HG02870 (cell line): ENCODE measurements at regions not wholly inside any gene's neighbourhood (a gene's known extent, or its start where the extent isn't known, plus 50 kb on each side); places are given as distances from the start of the nearest gene placed in this dataset.

Experiments used
- ATAC-seq: cut with Tn5 transposase; IDR thresholded peaks from one replicate; pipeline ENCODE4 v1.9.1; 2021; ENCODE audit warnings: mild to moderate bottlenecking, moderate library complexity; ENCODE audit not compliant: unreplicated experiment

GRCh38 chr5:28214292-28214691 is 1175.9 kb upstream of the CDH9 start:
- ATAC-seq, result no peak

DNA sequence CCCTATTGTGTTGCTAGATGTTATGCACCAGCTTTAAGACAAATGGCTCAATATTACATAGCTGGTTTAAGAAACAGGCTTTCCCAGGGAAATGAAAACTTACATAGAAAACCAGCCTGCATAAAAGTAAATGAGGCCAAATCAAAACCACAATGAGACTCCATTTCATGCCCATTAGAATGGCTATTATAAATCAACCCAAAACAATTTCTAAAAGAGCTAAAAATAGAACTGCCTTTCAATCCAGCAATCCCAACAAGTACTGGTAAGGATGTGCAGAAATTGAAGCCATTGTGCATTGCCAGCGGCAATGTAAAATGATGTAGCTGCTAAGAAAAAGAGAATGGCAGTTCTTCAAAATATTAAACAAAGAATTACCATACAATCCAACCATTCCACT is 1170.0 kb upstream of the CDH9 start:
- ATAC-seq, result no peak

- no peak for ATAC-seq
Measured at GRCh38 chr5:28190011-28190410, 1151.6 kb upstream of the CDH9 start.

DNA sequence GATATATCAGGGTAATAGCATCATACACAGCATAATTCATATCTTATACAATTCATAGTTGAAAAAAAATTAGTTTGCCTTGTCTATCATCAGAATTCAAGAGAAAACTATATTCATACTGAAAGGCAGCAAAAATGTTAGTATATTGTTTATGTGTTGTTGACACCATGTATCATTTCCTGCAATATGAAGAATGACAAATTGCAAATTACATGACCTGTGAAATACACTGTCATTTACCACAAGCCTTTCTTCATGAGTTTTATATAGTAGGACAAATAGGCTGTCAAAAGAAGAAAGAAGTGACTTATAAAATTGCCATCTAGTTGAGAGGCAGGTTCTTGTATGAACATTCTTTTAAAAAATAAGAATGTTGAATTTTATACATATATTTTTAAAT is 1136.3 kb upstream of the CDH9 start:
- no peak for ATAC-seq

DNA sequence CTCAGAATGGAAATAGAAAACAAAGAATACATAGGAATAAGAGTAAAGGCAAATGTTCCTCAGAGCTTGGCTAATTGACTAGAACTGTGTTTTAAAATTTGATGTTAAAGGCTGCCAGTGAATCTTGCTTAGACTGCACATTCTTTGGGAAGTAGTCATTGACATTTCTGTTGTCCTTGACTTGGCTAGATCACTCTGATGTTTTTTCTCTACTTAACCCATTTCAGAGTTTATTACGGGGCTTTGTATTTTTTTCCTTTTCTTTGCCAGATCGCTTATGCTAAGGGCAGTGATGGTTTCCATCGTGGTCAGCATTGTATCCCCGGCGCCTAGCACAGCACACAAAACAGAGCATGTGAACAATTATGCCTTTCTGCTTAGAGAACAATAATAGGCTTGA is 1126.7 kb upstream of the CDH9 start:
- ATAC-seq, result no peak

DNA sequence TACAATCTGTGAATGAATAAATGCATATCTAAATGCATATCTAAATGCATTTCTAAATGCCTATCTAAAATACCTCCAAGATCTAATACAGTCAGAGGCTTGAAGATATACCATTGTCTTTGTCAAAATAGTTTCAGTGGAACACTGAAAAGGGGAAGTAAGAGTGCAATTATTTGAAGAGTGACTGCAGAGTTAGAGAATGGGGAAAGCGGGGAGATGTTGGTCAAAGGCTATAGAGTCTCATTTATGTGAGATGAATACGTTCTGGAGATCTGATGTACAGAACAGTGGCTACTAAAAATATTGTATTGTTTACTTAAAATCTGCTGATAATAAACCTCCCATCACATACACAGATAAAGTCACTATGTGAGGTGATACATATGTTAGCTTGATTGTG is 1126.2 kb upstream of the CDH9 start:
- ATAC-seq, result no peak

DNA sequence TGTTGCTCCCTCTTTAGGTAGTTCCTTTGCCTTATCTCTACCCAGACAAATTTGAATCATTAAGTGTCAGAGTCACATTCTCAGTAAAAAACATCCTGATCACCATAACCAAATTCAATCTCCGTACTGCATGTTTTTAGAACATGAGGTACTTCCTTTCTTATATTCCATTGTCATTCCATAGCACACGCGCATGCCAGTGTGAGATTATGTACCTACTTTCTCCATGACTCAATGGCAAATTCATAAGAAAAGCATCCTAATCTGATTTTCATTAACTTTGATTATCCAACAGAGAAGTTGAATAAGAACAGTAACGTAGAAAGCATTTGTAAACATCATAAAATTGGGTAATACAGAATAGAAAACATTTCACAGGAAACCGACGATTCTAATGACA is 1118.6 kb upstream of the CDH9 start:
- no peak for ATAC-seq

- no peak for ATAC-seq
Measured at GRCh38 chr5:28143519-28143918, 1105.1 kb upstream of the CDH9 start.

GRCh38 chr5:28132151-28132550 is 1093.8 kb upstream of the CDH9 start:
- no peak for ATAC-seq

DNA sequence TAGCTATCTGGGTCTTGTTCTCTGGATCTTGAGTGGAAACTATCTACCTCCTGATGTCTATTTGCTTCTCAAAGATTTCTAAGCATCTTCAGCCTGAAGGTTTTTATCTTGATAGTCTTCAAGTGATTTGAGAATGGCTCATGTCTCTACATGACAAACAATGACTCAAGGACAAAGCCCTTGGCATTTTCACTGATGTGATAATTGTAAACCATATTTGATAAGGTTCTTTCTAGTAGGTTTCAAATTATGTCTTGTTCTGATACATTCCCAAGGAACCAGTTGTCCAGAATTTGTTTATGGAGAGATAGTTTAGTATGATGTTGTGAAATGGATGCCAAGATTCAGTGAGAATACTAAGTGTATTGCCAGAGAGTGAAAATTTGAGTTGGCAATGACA is 1079.3 kb upstream of the CDH9 start:
- no peak for ATAC-seq

GRCh38 chr5:28117273-28117672 is 1078.9 kb upstream of the CDH9 start:
- no peak for ATAC-seq

DNA sequence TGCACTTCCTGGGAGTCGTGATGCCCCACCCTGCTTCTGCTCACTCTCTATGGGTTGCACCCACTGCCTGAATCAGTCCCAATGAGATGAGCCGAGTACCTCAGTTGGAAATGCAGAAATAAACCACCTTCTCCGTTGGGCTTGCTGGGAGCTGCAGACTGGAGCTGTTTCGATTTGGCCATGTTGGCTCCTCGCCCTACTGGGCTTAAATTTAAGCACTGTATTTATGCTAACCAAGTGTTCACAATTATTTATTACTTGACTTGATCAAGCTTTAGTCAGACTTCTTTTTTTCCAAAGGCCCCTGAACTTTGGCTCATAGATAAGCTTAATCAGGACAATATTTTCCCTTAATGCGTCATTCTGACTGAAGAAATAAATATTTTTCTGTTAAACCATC is 1072.4 kb upstream of the CDH9 start:
- ATAC-seq, result no peak

- ATAC-seq, result no peak
Measured at GRCh38 chr5:28104080-28104479, 1065.7 kb upstream of the CDH9 start.

DNA sequence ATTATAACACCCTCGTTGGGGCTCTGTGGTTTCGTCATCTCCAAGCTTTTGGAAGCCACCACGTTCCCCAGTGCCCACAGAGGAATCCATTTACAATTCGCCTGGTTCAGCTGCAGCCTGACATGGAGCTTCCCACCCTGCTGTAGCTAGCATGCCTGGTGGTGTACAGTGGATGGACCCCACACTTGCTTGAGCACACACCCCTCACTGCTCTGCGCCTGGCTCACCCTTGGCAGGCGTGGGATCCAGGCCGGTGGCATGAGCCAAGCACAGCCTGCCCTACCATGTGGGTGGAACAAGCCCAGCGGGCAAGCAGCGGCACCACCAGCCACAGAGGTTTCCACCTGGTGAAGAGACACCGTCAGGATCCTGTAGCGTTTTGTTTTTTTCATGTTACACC is 1045.7 kb upstream of the CDH9 start:
- no peak for ATAC-seq

DNA sequence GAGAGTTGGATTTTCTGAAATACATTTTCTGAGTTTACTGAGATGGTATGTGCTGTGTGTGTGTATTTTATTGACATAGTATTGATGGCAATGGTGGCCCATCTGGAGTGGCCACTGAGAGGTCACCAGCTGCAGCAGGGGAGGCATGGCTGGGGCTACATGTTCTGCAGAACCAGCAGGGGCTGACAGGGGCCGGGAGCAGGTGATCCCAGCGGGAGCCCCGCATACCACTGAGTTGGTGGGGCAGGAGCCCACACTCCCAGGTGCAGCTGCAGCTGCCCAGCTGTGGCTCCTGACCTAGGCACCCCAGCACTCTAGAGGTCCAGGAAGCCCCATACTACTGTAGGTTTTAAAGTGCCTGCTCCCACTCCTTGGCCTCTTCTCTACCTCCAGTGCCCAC is 1044.2 kb upstream of the CDH9 start:
- no peak for ATAC-seq

- no peak for ATAC-seq
Measured at GRCh38 chr5:28077291-28078240, 1039.2 kb upstream of the CDH9 start.

DNA sequence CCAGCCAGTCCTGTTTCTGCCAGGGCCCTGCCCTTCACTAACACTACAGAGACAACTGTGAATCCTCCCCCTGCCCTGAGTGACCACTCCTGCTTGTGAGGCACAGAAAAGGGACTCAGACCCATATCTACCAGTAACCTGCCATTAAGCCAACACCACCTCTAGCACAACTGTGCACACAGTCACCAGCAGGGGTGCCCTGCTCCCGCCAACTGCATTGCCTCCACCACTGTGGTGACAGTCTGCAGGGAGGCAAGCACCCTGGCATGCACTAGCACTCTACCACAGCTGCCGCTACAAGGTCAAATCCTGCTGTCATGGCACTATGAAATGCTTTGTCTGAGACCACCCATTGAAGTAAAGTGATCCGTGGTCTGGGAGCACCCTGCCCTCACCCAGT is 1028.5 kb upstream of the CDH9 start:
- no peak for ATAC-seq

DNA sequence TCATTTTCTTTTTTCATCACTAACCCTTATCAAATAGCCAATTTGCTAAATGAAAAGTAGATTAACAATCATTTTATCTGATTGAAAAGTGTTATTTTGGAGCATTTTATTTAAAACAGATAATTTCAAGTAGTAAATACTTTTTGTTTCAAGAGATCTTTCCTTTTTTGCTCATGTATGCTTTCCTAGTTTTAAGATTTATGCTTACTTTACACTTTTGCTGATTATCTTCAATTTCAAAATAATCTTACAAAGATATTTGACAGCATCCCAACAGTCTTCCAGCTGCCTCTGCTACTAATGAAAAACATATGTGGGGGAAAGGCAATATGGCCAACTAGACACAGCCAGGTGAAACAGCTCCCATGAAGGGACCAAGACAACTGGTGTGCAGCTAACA is 1027.3 kb upstream of the CDH9 start:
- ATAC-seq, result no peak

DNA sequence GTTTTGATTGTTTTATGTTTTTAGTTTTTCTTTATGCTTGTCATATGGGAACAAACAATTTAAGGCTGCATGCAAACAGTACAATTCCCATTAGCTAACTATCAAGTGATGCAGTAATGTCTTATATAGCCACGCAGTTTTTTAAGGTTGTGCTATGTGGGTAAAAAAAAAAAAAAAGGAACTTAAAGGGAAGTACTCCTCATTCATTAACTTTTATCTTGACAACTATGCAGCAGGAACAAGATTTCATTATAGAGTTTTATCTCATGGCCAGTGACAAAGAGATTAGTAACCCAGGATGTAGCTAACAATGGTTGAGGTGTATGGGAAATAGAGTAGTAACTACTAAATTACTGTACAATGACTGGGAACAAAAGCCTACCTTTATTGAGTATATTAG is 1008.2 kb upstream of the CDH9 start:
- ATAC-seq, result no peak

DNA sequence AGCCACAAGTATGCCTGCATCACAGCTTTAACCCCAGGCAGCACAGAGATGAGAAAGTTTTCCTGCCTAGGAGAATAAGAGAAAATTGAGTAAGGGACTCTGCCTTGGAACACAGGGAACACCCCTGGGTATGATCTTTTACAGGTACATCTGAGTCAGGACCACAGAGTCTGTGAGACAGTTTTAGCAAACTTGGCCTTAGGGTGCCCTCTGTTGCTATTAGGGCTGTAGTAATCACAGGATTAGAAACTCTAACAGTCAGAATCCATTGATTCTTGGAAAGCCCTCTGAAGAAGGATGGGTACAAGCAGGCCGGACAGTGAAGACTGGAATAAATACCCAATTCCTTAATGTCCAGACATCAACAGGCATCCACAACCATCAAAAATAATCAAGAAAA is 989.5 kb upstream of the CDH9 start:
- no peak for ATAC-seq

GRCh38 chr5:28017178-28017577 is 978.8 kb upstream of the CDH9 start:
- ATAC-seq, result no peak

DNA sequence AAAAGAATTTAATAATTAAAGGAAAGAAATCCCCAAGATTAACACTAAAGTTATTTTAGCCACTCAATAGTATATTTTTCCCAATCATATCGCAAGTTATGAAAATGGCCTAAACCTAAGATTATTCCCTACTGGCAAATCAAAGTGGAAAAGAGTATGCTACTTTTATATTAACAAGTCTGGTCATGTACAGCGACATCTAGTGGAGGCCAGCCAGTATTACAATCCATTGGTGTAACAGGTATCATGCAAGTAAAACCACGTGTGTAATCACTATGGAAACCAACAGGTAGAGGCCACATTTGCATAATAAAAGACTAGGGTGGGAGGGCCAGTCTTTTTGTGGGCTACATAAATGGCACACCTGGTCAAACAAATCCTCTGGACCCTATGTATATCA is 976.4 kb upstream of the CDH9 start:
- ATAC-seq, result no peak

DNA sequence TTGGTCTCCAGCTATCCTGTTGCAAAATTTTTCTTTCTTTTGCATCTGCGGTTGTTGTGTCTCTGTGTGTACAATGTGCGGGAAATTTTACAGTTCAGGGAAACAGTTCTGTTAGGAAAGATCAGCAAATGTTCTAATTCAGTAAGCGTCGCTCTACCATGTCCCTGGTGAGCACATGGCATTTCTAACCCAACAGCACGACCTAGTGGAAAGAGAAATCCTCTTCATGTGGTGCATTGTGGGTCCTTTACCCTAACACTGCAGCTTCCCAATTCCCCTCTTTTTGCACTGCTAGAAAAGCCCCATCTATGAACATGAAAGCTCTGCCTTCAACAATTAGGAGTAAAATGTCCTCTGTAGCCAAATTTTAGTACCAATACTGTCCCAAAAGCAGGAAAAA is 974.2 kb upstream of the CDH9 start:
- no peak for ATAC-seq
